Activated CD4-positive, alpha-beta T cell treated with anti-CD3 and anti-CD28 coated beads for 36 hours (primary cell): ENCODE measurements at regions not wholly inside any gene's neighbourhood (a gene's known extent, or its start where the extent isn't known, plus 50 kb on each side); places are given as distances from the start of the nearest gene placed in this dataset.

ENCODE experiments used
- ATAC-seq: fragments of 200-7000 bp; cut with Tn5 transposase; one replicate; pipeline ENCODE4 v1.10.0; 2021; ENCODE audit warnings: mild to moderate bottlenecking, moderate library complexity
- CTCF ChIA-PET: fragments of 350-600 bp; sonication (Branson Sonifier 250); formaldehyde crosslinking; loops from one replicate; lab custom pipeline; 2021; ENCODE audit warnings: antibody characterized with exemption; lab: Charles Lee
- POLR2A ChIA-PET: fragments of 350-600 bp; sonication (Branson Sonifier 250); formaldehyde crosslinking; loops from one replicate; lab custom pipeline; 2021; ENCODE audit warnings: antibody characterized with exemption, inconsistent platforms; lab: Charles Lee
- DNase-seq: peaks from one replicate; pipeline ENCODE4 v3.0.0-alpha.2; 2020
- H3K27ac Mint-ChIP-seq: one replicate; pipeline ENCODE4 v1.8.0; 2021; ENCODE audit warnings: mixed read lengths
- H3K27me3 Mint-ChIP-seq: one replicate; pipeline ENCODE4 v1.8.0; 2021; ENCODE audit warnings: mixed read lengths
- H3K36me3 Mint-ChIP-seq: one replicate; pipeline ENCODE4 v1.8.0; 2021; ENCODE audit warnings: low read depth, mixed read lengths
- H3K4me1 Mint-ChIP-seq: one replicate; pipeline ENCODE4 v1.8.0; 2021; ENCODE audit warnings: mixed read lengths
- H3K4me3 Mint-ChIP-seq: one replicate; pipeline ENCODE4 v1.8.0; 2021; ENCODE audit warnings: mild to moderate bottlenecking, moderate library complexity, mixed read lengths
- H3K9me3 Mint-ChIP-seq: one replicate; pipeline ENCODE4 v1.8.0; 2021; ENCODE audit warnings: low read depth, mixed read lengths
- intact Hi-C, 2 experiments: fragments of 100-400 bp; cut with DNase I in 1 of 2; cut with micrococcal nuclease in 1 of 2; formaldehyde crosslinking; loops; one replicate each; pipeline versions ENCODE4 v1.14.2 to v1.15.1; 2022 to 2024; cut with DNase I, micrococcal nuclease

GRCh38 chr16:5639531-5639930, 541.9 kb upstream of the EEF2KMT start:
- no peak for ATAC-seq
- Mint-ChIP-seq H3K36me3 (no peaks in the 10 kb centered on the region), H3K27me3 (no peaks in the 10 kb centered on the region), H3K4me1 (no peaks in the 10 kb centered on the region), H3K4me3 (no peak overlapping the region), H3K27ac (no peak overlapping the region), H3K9me3 (peaks cover 4% of the 10 kb centered on the region)
- intact Hi-C loops, result no loop called here
- POLR2A ChIA-PET, result no interaction called here
- CTCF ChIA-PET, result no interaction called here
- DNase-seq, result no peak

- no peaks in the 10 kb centered on the region for H3K4me1 Mint-ChIP-seq
Observed at GRCh38 chr16:5635331-5635730, 537.7 kb upstream of the EEF2KMT start.

GRCh38 chr16:5634666-5635180, 537.1 kb upstream of the EEF2KMT start:
- Mint-ChIP-seq H3K36me3 (no peaks in the 10 kb centered on the region), H3K27ac (no peak overlapping the region), H3K4me1 (no peaks in the 10 kb centered on the region), H3K27me3 (no peaks in the 10 kb centered on the region), H3K4me3 (no peak overlapping the region), H3K9me3 (no peaks in the 10 kb centered on the region)
- intact Hi-C loops, result loop anchor here in 1 of 2 experiments (5.0 kb wide), 1 partner anchor 1008 kb away; no protein-coding TSS in a partner anchor
- ATAC-seq, result no peak
- ChIA-PET CTCF (interaction anchor here (0.6 to 4.7 kb wide), 3 partner anchors 16 to 177 kb away, joined by 3 to 29 read pairs (median 3); no protein-coding TSS in a partner anchor), POLR2A (no interaction called here)
- no peak for DNase-seq

More at GRCh38 chr16:5635331-5635730, 537.7 kb upstream of the EEF2KMT start:
- H3K36me3 Mint-ChIP-seq, result no peaks in the 10 kb centered on the region
- DNase-seq, result no peak
- no peaks in the 10 kb centered on the region for H3K9me3 Mint-ChIP-seq
- H3K27me3 Mint-ChIP-seq, result no peaks in the 10 kb centered on the region
- intact Hi-C loops, result no loop called here
- no peak overlapping the region for H3K27ac Mint-ChIP-seq
- ATAC-seq, result no peak
- ChIA-PET CTCF (interaction anchor here (4.7 kb wide), 1 partner anchor 19 kb away, joined by 29 read pairs; no protein-coding TSS in a partner anchor), POLR2A (no interaction called here)
- no peak overlapping the region for H3K4me3 Mint-ChIP-seq

- H3K36me3 Mint-ChIP-seq, result no peaks in the 10 kb centered on the region
- no peak overlapping the region for H3K27ac Mint-ChIP-seq
- H3K9me3 Mint-ChIP-seq, result no peaks in the 10 kb centered on the region
- ChIA-PET CTCF (interaction anchor here (0.6 to 4.7 kb wide), 3 partner anchors 15 to 178 kb away, joined by 3 to 29 read pairs (median 3); no protein-coding TSS in a partner anchor), POLR2A (interaction anchor here (0.7 kb wide), 1 partner anchor 11 kb away, joined by 5 read pairs; no protein-coding TSS in a partner anchor)
- no peaks in the 10 kb centered on the region for H3K4me1 Mint-ChIP-seq
- H3K27me3 Mint-ChIP-seq, result no peaks in the 10 kb centered on the region
- intact Hi-C loops, result loop anchor here in 1 of 2 experiments (5.0 kb wide), 1 partner anchor 1008 kb away; no protein-coding TSS in a partner anchor
- ATAC-seq (no peak), DNase-seq (no peak)
- H3K4me3 Mint-ChIP-seq, result no peak overlapping the region
Observed at GRCh38 chr16:5633845-5634440, 536.3 kb upstream of the EEF2KMT start.

- Mint-ChIP-seq H3K4me3 (no peak overlapping the region), H3K4me1 (no peaks in the 10 kb centered on the region), H3K27me3 (peaks cover 4% of the 10 kb centered on the region), H3K36me3 (no peaks in the 10 kb centered on the region), H3K27ac (no peak overlapping the region), H3K9me3 (peaks cover 4% of the 10 kb centered on the region)
- ChIA-PET POLR2A (no interaction called here), CTCF (no interaction called here)
- DNase-seq (no peak), ATAC-seq (no peak)
- intact Hi-C loops, result loop anchor here in 1 of 2 experiments (10.0 kb wide), 1 partner anchor 58 kb away; no protein-coding TSS in a partner anchor
Observed at GRCh38 chr16:5622234-5622884, 524.8 kb upstream of the EEF2KMT start.

GRCh38 chr16:5621826-5622225, 524.2 kb upstream of the EEF2KMT start:
- Mint-ChIP-seq H3K27me3 (peaks cover 9% of the 10 kb centered on the region), H3K4me3 (no peak overlapping the region), H3K36me3 (no peaks in the 10 kb centered on the region), H3K4me1 (no peaks in the 10 kb centered on the region), H3K9me3 (peaks cover 3% of the 10 kb centered on the region), H3K27ac (no peak overlapping the region)
- DNase-seq (no peak), ATAC-seq (no peak)
- intact Hi-C loops, result loop anchor here in 1 of 2 experiments (10.0 kb wide), 1 partner anchor 57 kb away; no protein-coding TSS in a partner anchor
- CTCF ChIA-PET, result no interaction called here
- POLR2A ChIA-PET, result no interaction called here

- H3K4me3 Mint-ChIP-seq, result no peak overlapping the region
- H3K27ac Mint-ChIP-seq, result no peak overlapping the region
- ATAC-seq, result no peak
- ChIA-PET POLR2A (interaction anchor here (0.6 kb wide), 1 partner anchor 7 kb away, joined by 4 read pairs; no protein-coding TSS in a partner anchor), CTCF (interaction anchor here (1.7 kb wide), 1 partner anchor 15 kb away, joined by 3 read pairs; no protein-coding TSS in a partner anchor)
- DNase-seq, result no peak
- no peaks in the 10 kb centered on the region for H3K4me1 Mint-ChIP-seq
- H3K9me3 Mint-ChIP-seq, result no peaks in the 10 kb centered on the region
- H3K36me3 Mint-ChIP-seq, result no peaks in the 10 kb centered on the region
- H3K27me3 Mint-ChIP-seq, result peaks cover 17% of the 10 kb centered on the region
- intact Hi-C loops, result loop anchor here (5.0 kb wide), 2 partner anchors 117 to 1023 kb away; no protein-coding TSS in a partner anchor
Observed at GRCh38 chr16:5619304-5619703, 521.7 kb upstream of the EEF2KMT start.

- Mint-ChIP-seq H3K27ac (no peak overlapping the region), H3K27me3 (peaks cover 21% of the 10 kb centered on the region), H3K4me1 (no peaks in the 10 kb centered on the region), H3K9me3 (no peaks in the 10 kb centered on the region), H3K36me3 (no peaks in the 10 kb centered on the region), H3K4me3 (no peak overlapping the region)
- ATAC-seq, result no peak
- intact Hi-C loops, result loop anchor here (1.0 to 5.0 kb wide), 4 partner anchors 115 to 1025 kb away; no protein-coding TSS in a partner anchor
- CTCF ChIA-PET, result interaction anchor here (0.6 to 3.9 kb wide), 13 partner anchors 8 to 1030 kb away, joined by 3 to 29 read pairs (median 3); no protein-coding TSS in a partner anchor
- POLR2A ChIA-PET, result no interaction called here
- DNase-seq, result no peak
Observed at GRCh38 chr16:5616841-5617240, 519.2 kb upstream of the EEF2KMT start.

- H3K27me3 Mint-ChIP-seq, result peaks cover 21% of the 10 kb centered on the region
- DNase-seq (peak; percentile 68), ATAC-seq (peak; percentile 60)
- no peaks in the 10 kb centered on the region for H3K9me3 Mint-ChIP-seq
- intact Hi-C loops, result loop anchor here (1.0 to 5.0 kb wide), 4 partner anchors 114 to 1026 kb away; no protein-coding TSS in a partner anchor
- POLR2A ChIA-PET, result no interaction called here
- no peak overlapping the region for H3K4me3 Mint-ChIP-seq
- CTCF ChIA-PET, result interaction anchor here (0.6 to 3.9 kb wide), 21 partner anchors 8 to 1031 kb away, joined by 3 to 29 read pairs (median 4); no protein-coding TSS in a partner anchor
- no peak overlapping the region for H3K27ac Mint-ChIP-seq
- no peaks in the 10 kb centered on the region for H3K36me3 Mint-ChIP-seq
- no peaks in the 10 kb centered on the region for H3K4me1 Mint-ChIP-seq
Observed at GRCh38 chr16:5615868-5616642, 518.5 kb upstream of the EEF2KMT start.

- Mint-ChIP-seq H3K27ac (no peak overlapping the region), H3K27me3 (peaks cover 2% of the 10 kb centered on the region), H3K9me3 (no peaks in the 10 kb centered on the region), H3K4me1 (no peaks in the 10 kb centered on the region), H3K36me3 (no peaks in the 10 kb centered on the region), H3K4me3 (no peak overlapping the region)
- CTCF ChIA-PET, result no interaction called here
- POLR2A ChIA-PET, result no interaction called here
- intact Hi-C loops, result loop anchor here in 1 of 2 experiments (10.0 kb wide), 1 partner anchor 372 kb away; no protein-coding TSS in a partner anchor
- DNase-seq, result no peak
- no peak for ATAC-seq
Observed at GRCh38 chr16:5607169-5607568, 509.6 kb upstream of the EEF2KMT start.
